D721Med (cell line): ENCODE measurements at regions not wholly inside any gene's neighbourhood (a gene's known extent, or its start where the extent isn't known, plus 50 kb on each side); places are given as distances from the start of the nearest gene placed in this dataset.

Experiments used
- DNase-seq: peaks from one replicate; pipeline ENCODE4 v3.0.0; 2011; ENCODE audit warnings: low spot score; ENCODE audit not compliant: insufficient read length
- FAIRE-seq: peaks from 2 replicates; lab custom pipeline; 2011; peaks lifted over from hg19 to GRCh38; lab: Jason Lieb, UNC
- CTCF ChIP-seq: IDR thresholded peaks from 2 replicates; pipeline ENCODE4 v1.5.1; 2012; ENCODE audit warnings: mild to moderate bottlenecking, control low read depth; ENCODE audit not compliant: insufficient read depth; ENCODE audit errors: missing control alignments

GRCh38 chr22:45061332-45061731 is 51.5 kb upstream of the PHF21B start:
- TF ChIP-seq CTCF = no peak
- FAIRE-seq (no peak), DNase-seq (no peak)

- TF ChIP-seq CTCF = no peak
- FAIRE-seq (no peak), DNase-seq (no peak)
Observed at GRCh38 chr22:45064313-45065278, 54.8 kb upstream of the PHF21B start.

- DNase-seq (no peak), FAIRE-seq (no peak)
- TF ChIP-seq CTCF = no peak
Observed at GRCh38 chr22:45065726-45066125, 55.9 kb upstream of the PHF21B start.

- FAIRE-seq = no peak
- TF ChIP-seq CTCF = no peak
- no peak for DNase-seq
Observed at GRCh38 chr22:45067731-45068130, 57.9 kb upstream of the PHF21B start.

- no peak for FAIRE-seq
- no peak for DNase-seq
- TF ChIP-seq CTCF = no peak
Observed at GRCh38 chr22:45069925-45070324, 60.1 kb upstream of the PHF21B start.

- TF ChIP-seq CTCF = no peak
- DNase-seq (no peak), FAIRE-seq (no peak)
Observed at GRCh38 chr22:45071618-45072017, 61.8 kb upstream of the PHF21B start.

- FAIRE-seq = no peak
- DNase-seq = no peak
- TF ChIP-seq CTCF = no peak
Observed at GRCh38 chr22:45072322-45072903, 62.6 kb upstream of the PHF21B start.
